HepG2 (cell line): ENCODE measurements at regions not wholly inside any gene's neighbourhood (a gene's known extent, or its start where the extent isn't known, plus 50 kb on each side); places are given as distances from the start of the nearest gene placed in this dataset.

Experiments
- ATAC-seq: fragments of 200-7000 bp; cut with Tn5 transposase; 3 replicates; pipeline ENCODE4 v1.9.1; 2020; ENCODE audit warnings: mild to moderate bottlenecking, moderate library complexity
- BruUV-seq: library from RNA; stranded (reverse); fragments of 400-500 nt; replicated peaks from 2 replicates; lab custom pipeline; 2021; lab: Mats Ljungman, UMichigan
- CTCF ChIA-PET: fragments of 300-600 bp; formaldehyde crosslinking; extraction: SDS; loops from one replicate; lab custom pipeline; 2021; ENCODE audit warnings: low total read pairs, inconsistent platforms, low intra/inter-chr PET ratio; lab: Yijun Ruan, JAX
- POLR2A ChIA-PET: fragments of 350-600 bp; sonication (Branson Sonifier 250); formaldehyde crosslinking; loops from one replicate; lab custom pipeline; 2020; ENCODE audit warnings: antibody characterized with exemption, inconsistent platforms; lab: Yijun Ruan, JAX
- DNase-seq: peaks from one replicate; pipeline ENCODE4 v3.0.0-alpha.2; 2015; ENCODE audit warnings: low spot score
- FAIRE-seq: peaks from 3 replicates; lab custom pipeline; 2011; peaks lifted over from hg19 to GRCh38; lab: Jason Lieb, UNC
- H2AFZ ChIP-seq: one replicate; pipeline ENCODE4 v1.6.1; 2011; ENCODE audit warnings: low read length, inconsistent platforms
- H3K27ac ChIP-seq: fragments of 300-600 bp; 3 replicates; pipeline ENCODE4 v1.8.0; 2011; ENCODE audit warnings: mixed run types, mild to moderate bottlenecking, mixed read lengths, low read length, inconsistent platforms; ENCODE audit not compliant: insufficient read depth; ENCODE audit errors: extremely low read length
- H3K27me3 ChIP-seq, 2 experiments: fragments of 200-600 bp in 1 of 2; 2 replicates in 1 of 2; 3 replicates in 1 of 2; pipeline versions ENCODE4 v1.6.0 to v1.8.0; 2011; ENCODE audit warnings: low read length in 2 of 2, mild to moderate bottlenecking in 2 of 2, moderate library complexity in 2 of 2, inconsistent platforms in 1 of 2; ENCODE audit not compliant: insufficient read depth in 2 of 2, control insufficient read depth in 1 of 2
- H3K36me3 ChIP-seq, 2 experiments: fragments of 200-600 bp in 1 of 2; replicated peaks in 1 of 2; 2 replicates in 1 of 2; 3 replicates in 1 of 2; pipeline versions ENCODE4 v1.5.1 to v1.8.0; 2011; ENCODE audit warnings: low read length in 2 of 2, inconsistent platforms in 1 of 2; ENCODE audit not compliant: insufficient read depth in 2 of 2, control insufficient read depth in 1 of 2
- H3K4me1 ChIP-seq: 2 replicates; pipeline ENCODE4 v1.5.1; 2012; ENCODE audit warnings: low read length, inconsistent platforms; ENCODE audit not compliant: insufficient read depth
- H3K4me2 ChIP-seq: 2 replicates; pipeline ENCODE4 v1.6.0; 2011; ENCODE audit warnings: low read depth, low read length, inconsistent platforms
- H3K4me3 ChIP-seq, 3 experiments: fragments of 200-600 bp in 1 of 3; sonication (generic), shearing (Covaris generic) in 1 of 3; replicated peaks in 1 of 3; 2 replicates each; pipeline ENCODE4 v1.5.1; 2011 to 2016; ENCODE audit warnings: low read length in 3 of 3, inconsistent platforms in 2 of 3, low read depth in 2 of 3, mild to moderate bottlenecking in 2 of 3, control low read depth in 1 of 3, mixed read lengths in 1 of 3; ENCODE audit not compliant: insufficient read depth in 1 of 3
- H3K79me2 ChIP-seq: one replicate; pipeline ENCODE4 v1.6.1; 2011; ENCODE audit warnings: low read length, inconsistent platforms; ENCODE audit not compliant: insufficient read depth
- H3K9ac ChIP-seq: 2 replicates; pipeline ENCODE4 v1.6.0; 2011; ENCODE audit warnings: mild to moderate bottlenecking, low read depth, low read length, inconsistent platforms; ENCODE audit not compliant: insufficient read depth
- H3K9me3 ChIP-seq: 2 replicates; pipeline ENCODE4 v1.5.1; 2012; ENCODE audit warnings: mild to moderate bottlenecking, low read length
- H4K20me1 ChIP-seq: 2 replicates; pipeline ENCODE4 v1.6.0; 2011; ENCODE audit warnings: inconsistent platforms, mild to moderate bottlenecking, low read length, moderate library complexity; ENCODE audit not compliant: insufficient read depth
- EHMT2 ChIP-seq: fragments of 200-600 bp; sonication (generic); IDR thresholded peaks from 2 replicates; pipeline ENCODE4 v1.7.0; 2017; ENCODE audit warnings: antibody characterized with exemption, low read depth, low read length, borderline replicate concordance
- GABPA ChIP-seq, 2 experiments: IDR thresholded peaks; 2 replicates each; pipeline ENCODE4 v1.6.1; 2011 to 2016; ENCODE audit warnings: low read depth in 2 of 2, low read length in 1 of 2, missing biosample characterization in 1 of 2, missing genetic modification characterization in 1 of 2
- KDM5B ChIP-seq: sonication (generic); formaldehyde crosslinking; IDR thresholded peaks from 2 replicates; pipeline ENCODE4 v1.4.0; 2020; ENCODE audit warnings: missing genetic modification reagents, mild to moderate bottlenecking, borderline replicate concordance
- MBNL3 ChIP-seq: fragments of 250-450 bp; sonication (Bioruptor Pico); conservative IDR thresholded peaks from 2 replicates; pipeline ENCODE4 v1.8.0; 2022; ENCODE audit warnings: mild to moderate bottlenecking, inconsistent platforms
- PAX8 ChIP-seq: sonication (generic); formaldehyde crosslinking; IDR thresholded peaks from 2 replicates; pipeline ENCODE4 v1.8.0; 2022; ENCODE audit warnings: mild to moderate bottlenecking, missing genetic modification reagents, borderline replicate concordance
- SIN3A ChIP-seq: IDR thresholded peaks from 2 replicates; pipeline ENCODE4 v1.6.1; 2011; ENCODE audit warnings: low read depth, mild to moderate bottlenecking, control low read depth, low read length, borderline replicate concordance
- SNAPC2 ChIP-seq: sonication (generic); formaldehyde crosslinking; IDR thresholded peaks from 2 replicates; pipeline ENCODE4 v1.8.1; 2022; ENCODE audit warnings: mild to moderate bottlenecking, missing genetic modification reagents
- TBX2 ChIP-seq: sonication (generic); formaldehyde crosslinking; IDR thresholded peaks from 2 replicates; pipeline ENCODE4 v1.5.0; 2020; ENCODE audit warnings: missing genetic modification reagents, mild to moderate bottlenecking, borderline replicate concordance
- TGIF2 ChIP-seq: IDR thresholded peaks from 2 replicates; pipeline ENCODE4 v1.6.1; 2016; ENCODE audit warnings: control low read depth, missing compliant biosample characterization
- XRCC5 ChIP-seq: fragments of 200-400 bp; formaldehyde crosslinking; optimal IDR thresholded peaks from 2 replicates; pipeline ENCODE3; 2017; ENCODE audit warnings: mild to moderate bottlenecking, low read length
- ZFY ChIP-seq: sonication (generic); formaldehyde crosslinking; IDR thresholded peaks from 2 replicates; pipeline ENCODE4 v1.4.0; 2020; ENCODE audit warnings: missing genetic modification reagents
- ZNF280D ChIP-seq: sonication (generic); formaldehyde crosslinking; IDR thresholded peaks from 2 replicates; pipeline ENCODE4 v1.5.1; 2020; ENCODE audit warnings: mild to moderate bottlenecking, missing genetic modification reagents
- ZNF724P ChIP-seq: sonication (generic); formaldehyde crosslinking; IDR thresholded peaks from 2 replicates; pipeline ENCODE4 v1.8.0; 2022; ENCODE audit warnings: missing genetic modification reagents, borderline replicate concordance
- ZNF775 ChIP-seq: sonication (generic); formaldehyde crosslinking; IDR thresholded peaks from 2 replicates; pipeline ENCODE4 v1.4.0; 2020; ENCODE audit warnings: missing genetic modification reagents, mild to moderate bottlenecking, moderate library complexity, borderline replicate concordance
- ZNF788 ChIP-seq: sonication (generic); formaldehyde crosslinking; IDR thresholded peaks from 2 replicates; pipeline ENCODE4 v1.5.0; 2020; ENCODE audit warnings: mild to moderate bottlenecking, missing genetic modification reagents, borderline replicate concordance
- WGBS: methylation state at CpG from one replicate; pipeline ENCODE4 v1.1.6; 2017; ENCODE audit warnings: low lambda C conversion rate; 5-methylcytosine and 5-hydroxymethylcytosine counted together
- in situ Hi-C: cut with HindIII; loops from 2 replicates; pipeline ENCODE4 v1.10.0; 2017; ENCODE audit warnings: low pct_unique_long_range_greater_than_20kb; ENCODE audit not compliant: extremely low pct_ligation_motif_present
- intact Hi-C: fragments of 100-400 bp; cut with micrococcal nuclease; formaldehyde crosslinking; loops from one replicate; pipeline ENCODE4 v1.10.0; 2022; ENCODE audit not compliant: unreplicated experiment
- TF ChIP-seq, protein P1 (sequence below): sonication (generic); formaldehyde crosslinking; IDR thresholded peaks from 2 replicates; pipeline ENCODE4 v1.4.0; 2020; ENCODE audit warnings: missing genetic modification reagents
- TF ChIP-seq, protein P2 (sequence below), 2 experiments: sonication (generic) in 1 of 2; formaldehyde crosslinking in 1 of 2; IDR thresholded peaks; 2 replicates each; pipeline versions ENCODE4 v1.4.0 to v1.6.1; 2018 to 2020; ENCODE audit warnings: missing genetic modification reagents in 2 of 2, borderline replicate concordance in 1 of 2, low read depth in 1 of 2, mild to moderate bottlenecking in 1 of 2, missing biosample characterization in 1 of 2

GRCh38 chr13:90420683-90421082 is 926.8 kb upstream of the MIR17HG start:
- no peaks in the 10 kb centered on the region for H3K36me3 ChIP-seq
- POLR2A ChIA-PET: no interaction called here
- WGBS: 0% methylated on average over 2 of the region's 2 CpGs
- ATAC-seq: no peak
- TF ChIP-seq ZNF788 (CRISPR knock-in tag) (no peak), MBNL3 (CRISPR knock-in tag) (no peak), TBX2 (CRISPR knock-in tag) (no peak), GABPA (IDR thresholded peaks at IDR 0.05; ENCODE audit: low read depth, low read length) (no peak), GABPA (CRISPR knock-in tag; IDR thresholded peaks at IDR 0.05; ENCODE audit: low read depth) (no peak), ZNF724P (CRISPR knock-in tag) (no peak), XRCC5 (no peak), KDM5B (CRISPR knock-in tag) (no peak), PAX8 (CRISPR knock-in tag) (no peak), ZNF775 (CRISPR knock-in tag) (no peak), SNAPC2 (CRISPR knock-in tag) (no peak), EHMT2 (no peak), SIN3A (no peak), TGIF2 (no peak), ZFY (CRISPR knock-in tag) (no peak), ZNF280D (CRISPR knock-in tag) (no peak)
- TF ChIP-seq, protein P1, sequence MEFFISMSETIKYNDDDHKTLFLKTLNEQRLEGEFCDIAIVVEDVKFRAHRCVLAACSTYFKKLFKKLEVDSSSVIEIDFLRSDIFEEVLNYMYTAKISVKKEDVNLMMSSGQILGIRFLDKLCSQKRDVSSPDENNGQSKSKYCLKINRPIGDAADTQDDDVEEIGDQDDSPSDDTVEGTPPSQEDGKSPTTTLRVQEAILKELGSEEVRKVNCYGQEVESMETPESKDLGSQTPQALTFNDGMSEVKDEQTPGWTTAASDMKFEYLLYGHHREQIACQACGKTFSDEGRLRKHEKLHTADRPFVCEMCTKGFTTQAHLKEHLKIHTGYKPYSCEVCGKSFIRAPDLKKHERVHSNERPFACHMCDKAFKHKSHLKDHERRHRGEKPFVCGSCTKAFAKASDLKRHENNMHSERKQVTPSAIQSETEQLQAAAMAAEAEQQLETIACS (CRISPR knock-in tag): no peak
- TF ChIP-seq, protein P2, sequence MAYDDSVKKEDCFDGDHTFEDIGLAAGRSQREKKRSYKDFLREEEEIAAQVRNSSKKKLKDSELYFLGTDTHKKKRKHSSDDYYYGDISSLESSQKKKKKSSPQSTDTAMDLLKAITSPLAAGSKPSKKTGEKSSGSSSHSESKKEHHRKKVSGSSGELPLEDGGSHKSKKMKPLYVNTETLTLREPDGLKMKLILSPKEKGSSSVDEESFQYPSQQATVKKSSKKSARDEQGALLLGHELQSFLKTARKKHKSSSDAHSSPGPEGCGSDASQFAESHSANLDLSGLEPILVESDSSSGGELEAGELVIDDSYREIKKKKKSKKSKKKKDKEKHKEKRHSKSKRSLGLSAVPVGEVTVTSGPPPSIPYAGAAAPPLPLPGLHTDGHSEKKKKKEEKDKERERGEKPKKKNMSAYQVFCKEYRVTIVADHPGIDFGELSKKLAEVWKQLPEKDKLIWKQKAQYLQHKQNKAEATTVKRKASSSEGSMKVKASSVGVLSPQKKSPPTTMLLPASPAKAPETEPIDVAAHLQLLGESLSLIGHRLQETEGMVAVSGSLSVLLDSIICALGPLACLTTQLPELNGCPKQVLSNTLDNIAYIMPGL (CRISPR knock-in tag; IDR thresholded peaks at IDR 0.05; ENCODE audit: borderline replicate concordance in 1 of 2, low read depth in 1 of 2): no peak
- TF ChIP-seq, all 625 proteins: peak for 0
- CTCF ChIA-PET: no interaction called here
- Histone ChIP-seq H4K20me1 (no peaks in the 10 kb centered on the region), H3K4me2 (no peak overlapping the region), H2AFZ (no peak overlapping the region), H3K27ac (no peak overlapping the region), H3K9me3 (peaks cover 44% of the 10 kb centered on the region; the same call in 1 of the 2 replicates), H3K4me1 (no peaks in the 10 kb centered on the region), H3K79me2 (no peaks in the 10 kb centered on the region), H3K9ac (no peak overlapping the region), H3K4me3 (no peak overlapping the region), H3K27me3 (no peaks in the 10 kb centered on the region)
- in situ Hi-C loops (no loop called here), intact Hi-C loops (loop anchor here (5.0 kb wide), 1 partner anchor 447 kb away; no protein-coding TSS in a partner anchor)
- no peak for FAIRE-seq
- no peak for DNase-seq
- BruUV-seq: no TSS peak
